ENCODE measurements at regions not wholly inside any gene's neighbourhood (a gene's known extent, or its start where the extent isn't known, plus 50 kb on each side); places are given as distances from the start of the nearest gene placed in this dataset.

DNA sequence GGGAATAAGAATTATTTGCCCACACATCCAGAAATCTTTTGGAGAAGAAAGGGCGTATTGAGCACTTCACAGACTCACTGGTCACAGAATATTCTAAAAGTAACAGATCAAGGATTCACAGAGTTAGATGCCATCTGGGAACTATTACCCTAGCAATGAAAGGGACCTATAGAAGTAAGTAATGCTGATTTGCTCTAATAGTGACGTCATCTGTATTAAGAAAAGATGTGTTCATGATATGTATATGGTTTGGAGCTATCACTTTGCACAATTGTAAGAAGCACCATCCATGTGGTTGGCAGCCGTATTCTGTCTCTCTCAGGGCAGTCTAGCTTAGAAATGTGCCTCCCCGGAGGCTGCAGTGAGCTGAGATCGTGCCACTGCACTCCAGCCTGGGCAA, 52.8 kb upstream of the SV2C start:
- Mint-ChIP-seq H3K27ac (no peak overlapping the region), H3K4me3 (no peak overlapping the region), H3K27me3 (peaks cover 27% of the 10 kb centered on the region), H3K9me3 (peaks cover 3% of the 10 kb centered on the region), H3K4me1 (no peaks in the 10 kb centered on the region), H3K36me3 (ENCODE audit: low read depth) (no peaks in the 10 kb centered on the region)
- POLR2A ChIA-PET: no interaction called here
- CTCF ChIA-PET: no interaction called here
- no peak for DNase-seq

- Mint-ChIP-seq H3K27ac (no peak overlapping the region), H3K36me3 (ENCODE audit: low read depth) (no peaks in the 10 kb centered on the region), H3K27me3 (peaks cover 22% of the 10 kb centered on the region), H3K4me1 (no peaks in the 10 kb centered on the region), H3K9me3 (no peaks in the 10 kb centered on the region), H3K4me3 (no peak overlapping the region)
- ChIA-PET CTCF (no interaction called here), POLR2A (no interaction called here)
- no peak for DNase-seq
Measured at GRCh38 chr5:76029739-76030138, 53.4 kb upstream of the SV2C start.

DNA sequence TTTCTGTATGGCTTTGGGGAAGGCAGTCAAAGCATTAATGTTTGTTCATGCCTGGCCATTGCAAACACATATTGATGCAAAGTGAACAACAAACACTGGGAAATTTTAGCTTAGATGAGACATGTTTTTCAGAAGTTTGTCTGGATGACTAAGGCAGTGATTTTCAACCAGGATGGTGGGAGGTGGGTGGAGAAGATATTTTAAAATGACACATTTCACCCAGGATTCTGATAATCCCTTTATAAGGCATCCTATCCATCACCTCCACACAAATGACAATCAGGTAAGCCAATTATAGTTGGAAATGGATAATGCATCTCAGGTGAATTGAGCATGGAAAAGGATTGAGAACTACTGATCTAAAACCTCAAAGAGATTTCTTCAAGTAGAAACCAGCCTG, 57.4 kb upstream of the SV2C start:
- no peak for DNase-seq

DNA sequence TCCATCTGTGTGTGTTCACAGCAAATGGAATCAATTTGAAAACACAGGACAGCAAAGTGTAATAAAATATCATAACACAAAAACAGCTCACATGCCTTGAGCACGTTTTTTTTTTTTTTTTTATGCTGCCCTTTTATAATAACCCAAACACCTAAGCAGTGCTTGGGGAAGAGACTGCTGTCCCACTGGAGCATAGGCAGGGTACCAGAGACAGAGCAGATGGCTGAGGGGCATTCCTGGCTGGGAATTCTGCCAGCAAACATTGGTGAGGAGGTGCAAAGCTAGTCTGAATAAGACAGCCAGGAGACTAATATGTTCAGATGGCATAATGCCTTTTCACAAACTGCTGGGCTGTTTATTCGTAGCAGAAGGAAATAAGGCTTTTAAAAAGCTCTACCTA, 58.1 kb upstream of the SV2C start:
- no peaks in the 10 kb centered on the region for H3K36me3 Mint-ChIP-seq (ENCODE audit: low read depth)
- POLR2A ChIA-PET: no interaction called here
- no peak overlapping the region for H3K4me3 Mint-ChIP-seq
- CTCF ChIA-PET: no interaction called here
- H3K27me3 Mint-ChIP-seq: peaks cover 31% of the 10 kb centered on the region
- DNase-seq: no peak
- no peaks in the 10 kb centered on the region for H3K9me3 Mint-ChIP-seq
- H3K27ac Mint-ChIP-seq: no peak overlapping the region
- H3K4me1 Mint-ChIP-seq: no peaks in the 10 kb centered on the region

More for the DNA sequence above, 57.4 kb upstream of the SV2C start:
- Mint-ChIP-seq H3K27me3 (peaks cover 32% of the 10 kb centered on the region), H3K4me1 (no peaks in the 10 kb centered on the region), H3K4me3 (no peak overlapping the region), H3K36me3 (ENCODE audit: low read depth) (no peaks in the 10 kb centered on the region), H3K9me3 (no peaks in the 10 kb centered on the region), H3K27ac (no peak overlapping the region)
- ChIA-PET CTCF (no interaction called here), POLR2A (no interaction called here)

DNA sequence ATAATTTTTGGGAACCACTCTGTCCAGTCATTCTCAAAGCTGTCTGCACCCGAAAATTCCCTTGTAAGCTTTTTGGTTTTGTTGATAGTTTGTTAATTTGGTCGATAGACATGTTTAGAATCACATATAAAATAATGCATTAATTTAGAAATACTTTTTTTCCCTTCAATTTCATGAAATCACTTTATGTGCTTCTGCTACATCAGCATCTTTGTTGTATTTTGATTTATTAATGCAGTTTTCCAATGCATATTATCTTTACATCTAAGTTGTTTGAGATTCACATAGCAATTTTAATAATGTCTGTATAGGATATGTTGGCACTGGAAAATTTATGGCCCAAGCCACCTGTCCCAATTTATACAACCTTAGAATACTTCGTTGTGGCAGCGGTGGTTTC, 60.6 kb upstream of the SV2C start:
- H3K9me3 Mint-ChIP-seq: no peaks in the 10 kb centered on the region
- ChIA-PET CTCF (no interaction called here), POLR2A (no interaction called here)
- no peak overlapping the region for H3K27ac Mint-ChIP-seq
- DNase-seq: no peak
- no peak overlapping the region for H3K4me3 Mint-ChIP-seq
- peaks cover 28% of the 10 kb centered on the region for H3K27me3 Mint-ChIP-seq
- H3K4me1 Mint-ChIP-seq: no peaks in the 10 kb centered on the region
- no peaks in the 10 kb centered on the region for H3K36me3 Mint-ChIP-seq (ENCODE audit: low read depth)

GRCh38 chr5:76021936-76022584, 61.1 kb upstream of the SV2C start:
- DNase-seq: no peak
- CTCF ChIA-PET: no interaction called here
- no peak overlapping the region for H3K4me3 Mint-ChIP-seq
- no peak overlapping the region for H3K27ac Mint-ChIP-seq
- H3K27me3 Mint-ChIP-seq: peaks cover 29% of the 10 kb centered on the region
- no peaks in the 10 kb centered on the region for H3K9me3 Mint-ChIP-seq
- no peaks in the 10 kb centered on the region for H3K4me1 Mint-ChIP-seq
- H3K36me3 Mint-ChIP-seq (ENCODE audit: low read depth): no peaks in the 10 kb centered on the region
- POLR2A ChIA-PET: no interaction called here

GRCh38 chr5:76016258-76016657, 66.9 kb upstream of the SV2C start:
- H3K4me3 Mint-ChIP-seq: no peak overlapping the region
- H3K27me3 Mint-ChIP-seq: peaks cover 19% of the 10 kb centered on the region
- CTCF ChIA-PET: no interaction called here
- no peak for DNase-seq
- POLR2A ChIA-PET: no interaction called here
- H3K9me3 Mint-ChIP-seq: no peaks in the 10 kb centered on the region
- H3K36me3 Mint-ChIP-seq (ENCODE audit: low read depth): no peaks in the 10 kb centered on the region
- no peaks in the 10 kb centered on the region for H3K4me1 Mint-ChIP-seq
- H3K27ac Mint-ChIP-seq: no peak overlapping the region

DNA sequence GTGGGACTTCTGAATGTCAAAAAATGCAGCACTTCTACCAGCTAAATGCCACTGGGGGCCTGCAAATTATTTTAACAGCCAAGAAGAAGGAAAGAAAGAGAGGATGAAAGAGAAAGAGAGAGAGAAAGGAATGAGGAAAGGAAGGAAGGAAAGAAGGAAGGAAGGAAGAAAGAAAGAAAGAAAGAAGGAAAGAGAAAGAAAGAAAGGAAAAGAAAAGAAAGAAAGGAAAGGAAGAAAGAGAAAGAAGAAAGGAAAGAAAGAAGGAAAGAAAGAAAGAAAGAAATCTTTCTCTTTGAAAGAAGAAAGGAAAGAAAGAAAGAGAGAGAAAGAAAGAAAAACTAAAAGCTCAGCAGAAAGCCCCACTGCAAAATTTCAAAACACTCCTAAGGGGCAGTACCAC, 69.2 kb upstream of the SV2C start:
- Mint-ChIP-seq H3K27ac (no peak overlapping the region), H3K4me1 (no peaks in the 10 kb centered on the region), H3K4me3 (no peak overlapping the region), H3K36me3 (ENCODE audit: low read depth) (no peaks in the 10 kb centered on the region), H3K27me3 (peaks cover 16% of the 10 kb centered on the region), H3K9me3 (no peaks in the 10 kb centered on the region)
- POLR2A ChIA-PET: no interaction called here
- no peak for DNase-seq
- CTCF ChIA-PET: no interaction called here

- no peak overlapping the region for H3K27ac Mint-ChIP-seq
- ChIA-PET CTCF (no interaction called here), POLR2A (no interaction called here)
- H3K4me3 Mint-ChIP-seq: no peak overlapping the region
- H3K27me3 Mint-ChIP-seq: peaks cover 24% of the 10 kb centered on the region
- no peaks in the 10 kb centered on the region for H3K4me1 Mint-ChIP-seq
- no peaks in the 10 kb centered on the region for H3K36me3 Mint-ChIP-seq (ENCODE audit: low read depth)
- H3K9me3 Mint-ChIP-seq: no peaks in the 10 kb centered on the region
- DNase-seq: no peak
Measured at GRCh38 chr5:76007904-76008303, 75.3 kb upstream of the SV2C start.

DNA sequence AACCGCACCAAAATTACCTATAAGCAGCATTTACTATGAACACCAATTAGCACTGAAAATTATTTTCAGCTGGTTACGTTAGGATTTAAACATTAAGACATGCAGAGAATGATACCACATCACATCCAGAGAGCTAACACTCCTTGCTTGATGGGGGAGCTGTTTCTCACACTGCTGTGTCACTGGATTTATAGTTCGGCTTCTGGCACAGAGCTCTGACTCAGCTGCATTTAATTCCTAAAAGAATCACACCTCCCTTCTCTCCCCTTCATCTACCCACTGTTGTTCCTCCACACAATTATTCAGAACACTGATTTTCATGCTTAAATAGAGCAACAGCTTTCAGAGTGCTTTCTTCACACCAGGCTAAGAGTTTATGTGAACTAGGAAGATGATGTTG, 82.6 kb upstream of the SV2C start:
- DNase-seq: no peak
- ChIA-PET POLR2A (no interaction called here), CTCF (interaction anchor here (0.6 kb wide), 1 partner anchor 11 kb away, joined by 4 read pairs; no protein-coding TSS in a partner anchor)
- Mint-ChIP-seq H3K4me3 (no peak overlapping the region), H3K27me3 (peaks cover 13% of the 10 kb centered on the region), H3K9me3 (peaks cover 4% of the 10 kb centered on the region), H3K27ac (no peak overlapping the region), H3K36me3 (ENCODE audit: low read depth) (no peaks in the 10 kb centered on the region), H3K4me1 (no peaks in the 10 kb centered on the region)

GRCh38 chr5:75993643-75994520, 89.3 kb upstream of the SV2C start:
- POLR2A ChIA-PET: no interaction called here
- CTCF ChIA-PET: no interaction called here
- H3K4me1 Mint-ChIP-seq: no peaks in the 10 kb centered on the region
- no peak overlapping the region for H3K27ac Mint-ChIP-seq
- H3K9me3 Mint-ChIP-seq: peaks cover 4% of the 10 kb centered on the region
- H3K4me3 Mint-ChIP-seq: no peak overlapping the region
- no peaks in the 10 kb centered on the region for H3K36me3 Mint-ChIP-seq (ENCODE audit: low read depth)
- peaks cover 8% of the 10 kb centered on the region for H3K27me3 Mint-ChIP-seq
- no peak for DNase-seq

DNA sequence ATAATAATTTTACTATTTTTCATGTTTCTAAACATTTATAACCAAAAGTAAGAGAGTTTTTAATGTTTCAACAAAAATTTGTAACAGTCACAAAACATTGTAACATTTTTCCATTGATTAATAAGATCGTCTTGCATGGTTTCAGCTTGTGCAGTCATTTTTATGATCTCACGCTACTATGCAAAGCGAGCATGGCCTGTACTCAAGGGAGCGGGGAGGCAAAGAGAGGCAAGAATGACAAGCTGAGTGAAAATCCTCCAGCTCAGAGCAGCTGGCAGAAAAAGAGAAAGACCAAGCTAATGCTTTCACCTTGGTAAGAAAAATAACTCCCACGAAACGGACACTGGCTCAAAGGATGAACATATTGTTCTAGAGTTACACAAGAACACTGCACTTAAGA, 90.0 kb upstream of the SV2C start:
- POLR2A ChIA-PET: no interaction called here
- Mint-ChIP-seq H3K27me3 (peaks cover 8% of the 10 kb centered on the region), H3K4me1 (no peaks in the 10 kb centered on the region), H3K27ac (no peak overlapping the region), H3K4me3 (no peak overlapping the region), H3K9me3 (peaks cover 4% of the 10 kb centered on the region), H3K36me3 (ENCODE audit: low read depth) (no peaks in the 10 kb centered on the region)
- CTCF ChIA-PET: no interaction called here
- DNase-seq: no peak

- Mint-ChIP-seq H3K27ac (no peak overlapping the region), H3K4me3 (no peak overlapping the region), H3K4me1 (no peaks in the 10 kb centered on the region), H3K9me3 (peaks cover 4% of the 10 kb centered on the region), H3K36me3 (ENCODE audit: low read depth) (no peaks in the 10 kb centered on the region), H3K27me3 (peaks cover 8% of the 10 kb centered on the region)
- ChIA-PET POLR2A (no interaction called here), CTCF (no interaction called here)
- DNase-seq: no peak
Measured at GRCh38 chr5:75992753-75993152, 90.4 kb upstream of the SV2C start.

DNA sequence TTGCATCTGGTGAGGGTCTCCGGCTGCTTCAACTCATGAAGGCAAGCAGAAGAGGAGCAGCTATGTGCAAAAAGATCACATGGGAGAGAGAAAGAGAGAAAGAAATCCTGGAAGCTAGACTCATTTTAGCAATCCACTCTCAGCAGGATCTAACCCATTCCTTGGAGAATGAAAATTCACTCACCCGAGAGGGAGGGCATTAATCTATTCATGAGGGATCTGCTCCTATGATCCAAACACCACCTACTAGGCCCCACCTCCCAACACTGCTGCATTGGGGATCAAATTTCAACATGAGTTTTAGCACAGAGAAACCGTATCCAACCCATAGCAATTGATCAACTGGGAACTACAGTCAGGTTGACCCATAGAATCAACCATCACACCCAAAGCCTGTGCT, 98.1 kb upstream of the SV2C start:
- ChIA-PET POLR2A (no interaction called here), CTCF (no interaction called here)
- Mint-ChIP-seq H3K36me3 (ENCODE audit: low read depth) (no peaks in the 10 kb centered on the region), H3K27me3 (peaks cover 2% of the 10 kb centered on the region), H3K4me3 (no peak overlapping the region), H3K9me3 (no peaks in the 10 kb centered on the region), H3K27ac (no peak overlapping the region), H3K4me1 (no peaks in the 10 kb centered on the region)
- DNase-seq: no peak

All from activated CD4-positive, alpha-beta T cell treated with anti-CD3 and anti-CD28 coated beads, Interleukin-2, amount 10 ng/mL, durations not matched to agents 7 days and 5 days (primary cell).